Astrocyte (in vitro differentiated cells and primary cell): ENCODE measurements at regions not wholly inside any gene's neighbourhood (a gene's known extent, or its start where the extent isn't known, plus 50 kb on each side); places are given as distances from the start of the nearest gene placed in this dataset.
"Not testable (repeated sequence)": the region's sequence is repeated elsewhere in the genome, so short reads cannot be mapped to it uniquely, and the experiment has no call there.

Source experiments
- DNase-seq: peaks from one replicate; pipeline ENCODE4 v3.0.0-alpha.2; 2010; ENCODE audit warnings: low read depth
- FAIRE-seq: peaks from 2 replicates; lab custom pipeline; 2011; peaks lifted over from hg19 to GRCh38; lab: Jason Lieb, UNC
- H2AFZ ChIP-seq: 2 replicates; pipeline ENCODE4 v1.6.0; 2012; ENCODE audit warnings: low read depth, low read length, inconsistent platforms
- H3K27ac ChIP-seq: 2 replicates; pipeline ENCODE4 v1.5.1; 2011; ENCODE audit warnings: low read depth, low read length, inconsistent platforms
- H3K27me3 ChIP-seq: 2 replicates; pipeline ENCODE4 v1.6.0; 2011; ENCODE audit warnings: low read length, inconsistent platforms; ENCODE audit not compliant: insufficient read depth
- H3K36me3 ChIP-seq: 2 replicates; pipeline ENCODE4 v1.5.1; 2011; ENCODE audit warnings: low read length, inconsistent platforms; ENCODE audit not compliant: insufficient read depth
- H3K4me1 ChIP-seq: 2 replicates; pipeline ENCODE4 v1.5.1; 2011; ENCODE audit warnings: low read length, inconsistent platforms; ENCODE audit not compliant: insufficient read depth
- H3K4me2 ChIP-seq: 2 replicates; pipeline ENCODE4 v1.6.0; 2012; ENCODE audit warnings: low read length, inconsistent platforms
- H3K4me3 ChIP-seq: 2 replicates; pipeline ENCODE4 v1.5.1; 2011; ENCODE audit warnings: low read depth, mild to moderate bottlenecking, low read length, inconsistent platforms; ENCODE audit not compliant: insufficient read depth
- H3K79me2 ChIP-seq: 2 replicates; pipeline ENCODE4 v1.6.0; 2012; ENCODE audit warnings: mild to moderate bottlenecking, low read length, inconsistent platforms; ENCODE audit not compliant: insufficient read depth
- H3K9ac ChIP-seq: 2 replicates; pipeline ENCODE4 v1.6.0; 2012; ENCODE audit warnings: mild to moderate bottlenecking, low read length, inconsistent platforms
- H3K9me3 ChIP-seq: 2 replicates; pipeline ENCODE4 v1.5.1; 2012; ENCODE audit warnings: low read depth, mild to moderate bottlenecking, low read length, inconsistent platforms; ENCODE audit not compliant: insufficient read depth
- H4K20me1 ChIP-seq: 2 replicates; pipeline ENCODE4 v1.6.0; 2012; ENCODE audit warnings: low read length, inconsistent platforms; ENCODE audit not compliant: insufficient read depth
- H3K27ac Mint-ChIP-seq: one replicate; pipeline ENCODE4 v1.8.0; 2021; ENCODE audit warnings: mild to moderate bottlenecking, mixed read lengths; ENCODE audit not compliant: unreplicated experiment
- H3K27me3 Mint-ChIP-seq: one replicate; pipeline ENCODE4 v1.8.0; 2021; ENCODE audit warnings: low read depth, mixed read lengths; ENCODE audit not compliant: unreplicated experiment
- H3K36me3 Mint-ChIP-seq: one replicate; pipeline ENCODE4 v1.8.0; 2021; ENCODE audit warnings: low read depth, mixed read lengths; ENCODE audit not compliant: unreplicated experiment
- H3K4me1 Mint-ChIP-seq: one replicate; pipeline ENCODE4 v1.8.0; 2021; ENCODE audit warnings: low read depth, mixed read lengths; ENCODE audit not compliant: unreplicated experiment
- H3K4me3 Mint-ChIP-seq: one replicate; pipeline ENCODE4 v1.8.0; 2021; ENCODE audit warnings: mild to moderate bottlenecking, moderate library complexity, mixed read lengths; ENCODE audit not compliant: unreplicated experiment
- H3K9me3 Mint-ChIP-seq: one replicate; pipeline ENCODE4 v1.8.0; 2021; ENCODE audit warnings: mild to moderate bottlenecking, mixed read lengths; ENCODE audit not compliant: unreplicated experiment
- CTCF ChIP-seq: IDR thresholded peaks from 2 replicates; pipeline ENCODE4 v1.5.1; 2011; ENCODE audit warnings: low read depth, mild to moderate bottlenecking, inconsistent platforms, low read length, moderate library complexity; ENCODE audit not compliant: insufficient read depth
- EZH2 ChIP-seq: IDR thresholded peaks from 2 replicates; pipeline ENCODE4 v1.6.1; 2012; ENCODE audit warnings: mild to moderate bottlenecking, low read length, inconsistent platforms; ENCODE audit not compliant: insufficient read depth

DNA sequence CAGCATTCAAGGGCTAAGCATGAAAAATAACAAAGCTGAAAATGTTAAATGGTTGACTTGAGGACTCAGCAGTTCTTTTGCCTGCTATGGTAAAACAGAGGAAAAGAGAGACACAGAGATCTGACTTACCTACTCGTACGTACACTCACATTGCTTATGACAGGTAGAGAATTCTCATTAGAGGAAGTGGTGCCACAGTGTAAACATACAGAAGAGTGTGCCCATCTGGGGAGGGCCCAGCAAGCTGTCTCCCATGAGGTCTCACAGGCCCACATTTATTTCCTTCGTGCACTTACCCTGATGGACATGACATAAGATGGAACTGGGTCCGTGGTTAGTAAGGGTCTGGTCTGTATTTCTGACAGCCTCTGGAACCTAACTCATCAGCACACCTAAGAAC lies 729.1 kb downstream of the BCL11A start:
- DNase-seq (no peak), FAIRE-seq (no peak)
- TF ChIP-seq CTCF = no peak
- no peak for TF ChIP-seq EZH2
- Mint-ChIP-seq H3K27ac (no peak overlapping the region), H3K27me3 (no peaks in the 10 kb centered on the region), H3K4me1 (no peaks in the 10 kb centered on the region), H3K4me3 (no peak overlapping the region), H3K9me3 (no peaks in the 10 kb centered on the region), H3K36me3 (no peaks in the 10 kb centered on the region)
- Histone ChIP-seq H4K20me1 (no peaks in the 10 kb centered on the region), H3K27ac (no peak overlapping the region), H3K79me2 (no peaks in the 10 kb centered on the region), H3K4me1 (no peaks in the 10 kb centered on the region), H3K27me3 (no peaks in the 10 kb centered on the region), H3K4me3 (no peak overlapping the region), H3K9ac (no peak overlapping the region), H3K9me3 (no peaks in the 10 kb centered on the region), H3K4me2 (no peak overlapping the region), H3K36me3 (no peaks in the 10 kb centered on the region), H2AFZ (no peak overlapping the region)

DNA sequence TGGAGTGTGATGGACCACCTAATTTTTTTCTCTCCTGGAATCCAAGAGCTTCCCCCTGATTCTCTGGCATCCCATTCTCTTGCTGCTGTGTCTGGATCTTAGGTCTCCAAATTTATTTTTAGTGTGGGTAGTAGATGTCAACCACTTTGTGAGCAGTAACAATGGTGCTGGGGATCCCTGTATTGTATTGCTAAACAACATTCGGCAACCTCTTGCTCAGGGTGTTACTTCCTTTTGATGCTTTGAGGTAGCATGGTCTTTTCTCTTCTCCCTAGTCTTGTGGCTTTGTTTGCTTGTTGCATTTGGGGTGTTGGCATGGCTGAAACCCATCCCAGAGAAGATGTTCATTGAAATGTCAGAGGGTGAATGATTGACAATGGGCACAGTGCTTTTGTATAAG lies 737.4 kb downstream of the BCL11A start:
- H3K4me3 Mint-ChIP-seq = no peak overlapping the region
- no peak for FAIRE-seq
- H3K27ac Mint-ChIP-seq = no peak overlapping the region

GRCh38 chr2:59810283-59810682 lies 743.2 kb downstream of the BCL11A start:
- H3K36me3 Mint-ChIP-seq, H3K27ac Mint-ChIP-seq, DNase-seq, H2AFZ ChIP-seq, H3K4me3 ChIP-seq, H3K27ac ChIP-seq, FAIRE-seq, H3K27me3 ChIP-seq, H3K36me3 ChIP-seq, H3K4me3 Mint-ChIP-seq, H3K9me3 ChIP-seq, H3K4me1 ChIP-seq, H3K27me3 Mint-ChIP-seq, H3K79me2 ChIP-seq, H3K4me1 Mint-ChIP-seq, H3K4me2 ChIP-seq, H3K9me3 Mint-ChIP-seq, H4K20me1 ChIP-seq, H3K9ac ChIP-seq: not testable (repeated sequence)

More for the DNA sequence above, 737.4 kb downstream of the BCL11A start:
- Histone ChIP-seq H2AFZ (no peak overlapping the region), H3K4me3 (no peak overlapping the region), H3K27ac (no peak overlapping the region), H4K20me1 (no peaks in the 10 kb centered on the region), H3K9ac (no peak overlapping the region), H3K4me2 (no peak overlapping the region), H3K36me3 (no peaks in the 10 kb centered on the region), H3K9me3 (no peaks in the 10 kb centered on the region), H3K27me3 (no peaks in the 10 kb centered on the region), H3K4me1 (no peaks in the 10 kb centered on the region), H3K79me2 (no peaks in the 10 kb centered on the region)
- Mint-ChIP-seq H3K9me3 (no peaks in the 10 kb centered on the region), H3K4me1 (no peaks in the 10 kb centered on the region), H3K36me3 (no peaks in the 10 kb centered on the region), H3K27me3 (peaks cover 12% of the 10 kb centered on the region)
- TF ChIP-seq CTCF = no peak
- TF ChIP-seq EZH2 = no peak
- DNase-seq = no peak
